ENCODE measurements at regions not wholly inside any gene's neighbourhood (a gene's known extent, or its start where the extent isn't known, plus 50 kb on each side); places are given as distances from the start of the nearest gene placed in this dataset.

DNA sequence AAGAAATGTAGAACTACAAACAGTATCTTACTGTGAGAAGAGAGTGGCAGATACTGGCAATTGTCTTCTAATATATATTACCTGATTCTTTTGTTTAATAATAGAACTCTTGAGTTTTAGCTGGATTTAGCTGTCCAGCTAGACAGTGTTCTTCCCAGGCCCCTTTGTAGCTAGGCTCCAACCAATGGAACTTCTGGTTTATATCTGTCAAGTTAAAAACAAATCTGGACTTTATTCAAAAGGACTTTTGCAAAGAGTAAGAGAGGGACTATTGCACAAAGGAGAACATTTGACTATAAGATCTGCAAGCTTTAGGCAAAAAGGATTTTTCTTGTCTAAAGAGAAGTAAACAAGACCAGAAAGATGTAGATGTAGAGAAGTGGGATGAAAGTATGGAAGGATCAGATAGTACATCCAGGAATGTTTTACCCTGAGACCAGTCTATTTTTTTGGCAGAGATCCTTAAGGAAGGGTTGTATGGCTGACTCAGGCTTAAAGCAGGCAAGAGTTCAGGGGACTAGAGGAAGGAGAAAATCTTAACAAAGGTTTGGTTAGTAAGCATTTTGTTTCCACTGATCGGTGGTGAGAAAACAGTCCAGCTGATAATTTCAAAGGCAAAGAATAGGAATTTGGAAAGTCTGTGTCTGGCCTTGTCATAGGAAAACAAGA, 111.1 kb upstream of the PLEKHA5 start:
- no peaks in the 10 kb centered on the region for H3K9me3 ChIP-seq (replicated peaks; ENCODE audit: control insufficient read depth, insufficient read depth, low read depth, low read length)
- no peak overlapping the region for H2AFZ ChIP-seq (ENCODE audit: low read depth, low read length)
- H3K4me3 ChIP-seq, result no peak overlapping the region
- H3K79me2 ChIP-seq (ENCODE audit: control insufficient read depth, insufficient read depth, low read length), result no peaks in the 10 kb centered on the region
- H3K36me3 ChIP-seq (ENCODE audit: control insufficient read depth, insufficient read depth, low read length), result no peaks in the 10 kb centered on the region
- H3K9me1 ChIP-seq (ENCODE audit: control insufficient read depth, insufficient read depth, low read length), result no peaks in the 10 kb centered on the region
- WGBS (ENCODE audit: insufficient coverage, low coverage, missing lambda C conversion rate), result 0% methylated on average over 1 of the region's 1 CpG
- CTCF ChIA-PET (ENCODE audit: low intra/inter-chr PET ratio), result interaction anchor here (0.6 kb wide), 1 partner anchor 387 kb away, joined by 3 read pairs; no protein-coding TSS in a partner anchor
- ATAC-seq (no peak), FAIRE-seq (no peak), DNase-seq (ENCODE audit: extremely low read depth in 1 of 4, low spot score in 3 of 4) (no peak)
- POLR2A ChIA-PET, result no interaction called here
- no TSS peak for BruUV-seq (replicated peaks)
- no peaks in the 10 kb centered on the region for H4K20me1 ChIP-seq (replicated peaks; ENCODE audit: control insufficient read depth, insufficient read depth, low read length)
- H3K27ac ChIP-seq (ENCODE audit: extremely low read depth, low read depth, low read length), result no peak overlapping the region
- no peaks in the 10 kb centered on the region for H3K27me3 ChIP-seq (ENCODE audit: control insufficient read depth in 2 of 2, insufficient read depth in 2 of 2, low read length in 2 of 2)
- intact Hi-C loops (cut with micrococcal nuclease) (no loop called here), in situ Hi-C loops (cut with MboI) (no loop called here)
- no peak overlapping the region for H3K9ac ChIP-seq (ENCODE audit: insufficient read depth in 1 of 2, low read depth in 2 of 2, low read length in 2 of 2)
- H3K4me1 ChIP-seq (replicated peaks in 1 of 2; ENCODE audit: control insufficient read depth in 2 of 2, insufficient read depth in 2 of 2, low read length in 2 of 2), result no peaks in the 10 kb centered on the region
- no peak overlapping the region for H3K4me2 ChIP-seq (ENCODE audit: insufficient read depth, low read length)
- TF ChIP-seq, protein P1, sequence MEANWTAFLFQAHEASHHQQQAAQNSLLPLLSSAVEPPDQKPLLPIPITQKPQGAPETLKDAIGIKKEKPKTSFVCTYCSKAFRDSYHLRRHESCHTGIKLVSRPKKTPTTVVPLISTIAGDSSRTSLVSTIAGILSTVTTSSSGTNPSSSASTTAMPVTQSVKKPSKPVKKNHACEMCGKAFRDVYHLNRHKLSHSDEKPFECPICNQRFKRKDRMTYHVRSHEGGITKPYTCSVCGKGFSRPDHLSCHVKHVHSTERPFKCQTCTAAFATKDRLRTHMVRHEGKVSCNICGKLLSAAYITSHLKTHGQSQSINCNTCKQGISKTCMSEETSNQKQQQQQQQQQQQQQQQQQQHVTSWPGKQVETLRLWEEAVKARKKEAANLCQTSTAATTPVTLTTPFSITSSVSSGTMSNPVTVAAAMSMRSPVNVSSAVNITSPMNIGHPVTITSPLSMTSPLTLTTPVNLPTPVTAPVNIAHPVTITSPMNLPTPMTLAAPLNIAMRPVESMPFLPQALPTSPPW (CRISPR knock-in tag; IDR thresholded peaks at IDR 0.05), result no peak
- TF ChIP-seq, protein P2, sequence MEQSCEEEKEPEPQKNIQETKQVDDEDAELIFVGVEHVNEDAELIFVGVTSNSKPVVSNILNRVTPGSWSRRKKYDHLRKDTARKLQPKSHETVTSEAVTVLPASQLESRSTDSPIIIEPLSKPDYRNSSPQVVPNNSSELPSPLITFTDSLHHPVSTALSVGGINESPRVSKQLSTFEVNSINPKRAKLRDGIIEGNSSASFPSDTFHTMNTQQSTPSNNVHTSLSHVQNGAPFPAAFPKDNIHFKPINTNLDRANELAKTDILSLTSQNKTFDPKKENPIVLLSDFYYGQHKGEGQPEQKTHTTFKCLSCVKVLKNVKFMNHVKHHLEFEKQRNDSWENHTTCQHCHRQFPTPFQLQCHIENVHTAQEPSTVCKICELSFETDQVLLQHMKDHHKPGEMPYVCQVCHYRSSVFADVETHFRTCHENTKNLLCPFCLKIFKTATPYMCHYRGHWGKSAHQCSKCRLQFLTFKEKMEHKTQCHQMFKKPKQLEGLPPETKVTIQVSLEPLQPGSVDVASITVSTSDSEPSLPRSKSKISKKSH (CRISPR knock-in tag; IDR thresholded peaks at IDR 0.05), result no peak
- TF ChIP-seq TBL1XR1 (IDR thresholded peaks at IDR 0.05; ENCODE audit: low read length in 2 of 2) (no peak), ZSCAN29 (IDR thresholded peaks at IDR 0.05) (no peak), RFX1 (IDR thresholded peaks at IDR 0.05) (no peak), PURB (CRISPR knock-in tag; IDR thresholded peaks at IDR 0.05; ENCODE audit: low read depth) (no peak), FIP1L1 (IDR thresholded peaks at IDR 0.05; ENCODE audit: low read depth, low read length, poor library complexity, severe bottlenecking) (no peak), ZC3H11A (IDR thresholded peaks at IDR 0.05; ENCODE audit: low read depth, low read length) (no peak), MIER1 (IDR thresholded peaks at IDR 0.05; ENCODE audit: low read depth) (no peak), KLF10 (CRISPR knock-in tag; IDR thresholded peaks at IDR 0.05) (no peak)
- TF ChIP-seq, protein P3, sequence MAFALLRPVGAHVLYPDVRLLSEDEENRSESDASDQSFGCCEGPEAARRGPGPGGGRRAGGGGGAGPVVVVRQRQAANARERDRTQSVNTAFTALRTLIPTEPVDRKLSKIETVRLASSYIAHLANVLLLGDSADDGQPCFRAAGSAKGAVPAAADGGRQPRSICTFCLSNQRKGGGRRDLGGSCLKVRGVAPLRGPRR (CRISPR knock-in tag; IDR thresholded peaks at IDR 0.05), result no peak
- TF ChIP-seq, protein P4, sequence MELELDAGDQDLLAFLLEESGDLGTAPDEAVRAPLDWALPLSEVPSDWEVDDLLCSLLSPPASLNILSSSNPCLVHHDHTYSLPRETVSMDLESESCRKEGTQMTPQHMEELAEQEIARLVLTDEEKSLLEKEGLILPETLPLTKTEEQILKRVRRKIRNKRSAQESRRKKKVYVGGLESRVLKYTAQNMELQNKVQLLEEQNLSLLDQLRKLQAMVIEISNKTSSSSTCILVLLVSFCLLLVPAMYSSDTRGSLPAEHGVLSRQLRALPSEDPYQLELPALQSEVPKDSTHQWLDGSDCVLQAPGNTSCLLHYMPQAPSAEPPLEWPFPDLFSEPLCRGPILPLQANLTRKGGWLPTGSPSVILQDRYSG (tag; conservative IDR thresholded peaks at IDR 0.05; ENCODE audit: low read depth), result no peak
- TF ChIP-seq, protein P5, sequence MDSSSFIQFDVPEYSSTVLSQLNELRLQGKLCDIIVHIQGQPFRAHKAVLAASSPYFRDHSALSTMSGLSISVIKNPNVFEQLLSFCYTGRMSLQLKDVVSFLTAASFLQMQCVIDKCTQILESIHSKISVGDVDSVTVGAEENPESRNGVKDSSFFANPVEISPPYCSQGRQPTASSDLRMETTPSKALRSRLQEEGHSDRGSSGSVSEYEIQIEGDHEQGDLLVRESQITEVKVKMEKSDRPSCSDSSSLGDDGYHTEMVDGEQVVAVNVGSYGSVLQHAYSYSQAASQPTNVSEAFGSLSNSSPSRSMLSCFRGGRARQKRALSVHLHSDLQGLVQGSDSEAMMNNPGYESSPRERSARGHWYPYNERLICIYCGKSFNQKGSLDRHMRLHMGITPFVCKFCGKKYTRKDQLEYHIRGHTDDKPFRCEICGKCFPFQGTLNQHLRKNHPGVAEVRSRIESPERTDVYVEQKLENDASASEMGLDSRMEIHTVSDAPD (CRISPR knock-in tag; IDR thresholded peaks at IDR 0.05), result no peak
- TF ChIP-seq, protein P6, sequence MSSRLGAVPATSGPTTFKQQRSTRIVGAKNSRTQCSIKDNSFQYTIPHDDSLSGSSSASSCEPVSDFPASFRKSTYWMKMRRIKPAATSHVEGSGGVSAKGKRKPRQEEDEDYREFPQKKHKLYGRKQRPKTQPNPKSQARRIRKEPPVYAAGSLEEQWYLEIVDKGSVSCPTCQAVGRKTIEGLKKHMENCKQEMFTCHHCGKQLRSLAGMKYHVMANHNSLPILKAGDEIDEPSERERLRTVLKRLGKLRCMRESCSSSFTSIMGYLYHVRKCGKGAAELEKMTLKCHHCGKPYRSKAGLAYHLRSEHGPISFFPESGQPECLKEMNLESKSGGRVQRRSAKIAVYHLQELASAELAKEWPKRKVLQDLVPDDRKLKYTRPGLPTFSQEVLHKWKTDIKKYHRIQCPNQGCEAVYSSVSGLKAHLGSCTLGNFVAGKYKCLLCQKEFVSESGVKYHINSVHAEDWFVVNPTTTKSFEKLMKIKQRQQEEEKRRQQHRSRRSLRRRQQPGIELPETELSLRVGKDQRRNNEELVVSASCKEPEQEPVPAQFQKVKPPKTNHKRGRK (tag; IDR thresholded peaks at IDR 0.05), result no peak

All from K562 (cell line).